ENCODE measurements at regions not wholly inside any gene's neighbourhood (a gene's known extent, or its start where the extent isn't known, plus 50 kb on each side); places are given as distances from the start of the nearest gene placed in this dataset.

- H3K4me3 ChIP-seq: no peak overlapping the region
- TF ChIP-seq CTCF (IDR thresholded peaks at IDR 0.05): no peak
- TF ChIP-seq EP300 (IDR thresholded peaks at IDR 0.05): no peak
- TF ChIP-seq POLR2A (IDR thresholded peaks at IDR 0.05): no peak
- TF ChIP-seq POLR2AphosphoS5 (IDR thresholded peaks at IDR 0.05): no peak
- H3K27ac ChIP-seq: no peak overlapping the region
- H3K4me1 ChIP-seq: no peaks in the 10 kb centered on the region
- no peaks in the 10 kb centered on the region for H3K9me3 ChIP-seq
- WGBS: 87% methylated on average over 16 of the region's 17 CpGs
- no peak for DNase-seq (ENCODE audit: low spot score in 2 of 2)
- H3K36me3 ChIP-seq: no peaks in the 10 kb centered on the region
- peaks cover 3% of the 10 kb centered on the region for H3K27me3 ChIP-seq
Observed at GRCh38 chr5:1938310-1939000, 55.7 kb upstream of the IRX4 start.

- Histone ChIP-seq H3K36me3 (no peaks in the 10 kb centered on the region), H3K4me3 (no peak overlapping the region), H3K27ac (no peak overlapping the region), H3K4me1 (no peaks in the 10 kb centered on the region), H3K27me3 (peaks cover 3% of the 10 kb centered on the region), H3K9me3 (no peaks in the 10 kb centered on the region)
- WGBS: 89% methylated on average over 12 of the region's 12 CpGs
- DNase-seq (ENCODE audit: low spot score in 2 of 2): no peak
- TF ChIP-seq POLR2AphosphoS5 (IDR thresholded peaks at IDR 0.05) (no peak), EP300 (IDR thresholded peaks at IDR 0.05) (no peak), CTCF (IDR thresholded peaks at IDR 0.05) (no peak), POLR2A (IDR thresholded peaks at IDR 0.05) (no peak)
Observed at GRCh38 chr5:1937590-1937989, 54.9 kb upstream of the IRX4 start.

- H3K4me3 ChIP-seq: no peak overlapping the region
- no peaks in the 10 kb centered on the region for H3K36me3 ChIP-seq
- WGBS: 89% methylated on average over 5 of the region's 5 CpGs
- peaks cover 3% of the 10 kb centered on the region for H3K27me3 ChIP-seq
- no peak for TF ChIP-seq CTCF (IDR thresholded peaks at IDR 0.05)
- TF ChIP-seq EP300 (IDR thresholded peaks at IDR 0.05): no peak
- no peak for TF ChIP-seq POLR2AphosphoS5 (IDR thresholded peaks at IDR 0.05)
- TF ChIP-seq POLR2A (IDR thresholded peaks at IDR 0.05): no peak
- peaks cover 3% of the 10 kb centered on the region for H3K4me1 ChIP-seq
- H3K9me3 ChIP-seq: no peaks in the 10 kb centered on the region
- no peak for DNase-seq (ENCODE audit: low spot score in 2 of 2)
- peak overlapping the region; percentile 18 for H3K27ac ChIP-seq
Observed at GRCh38 chr5:1936901-1937300, 54.2 kb upstream of the IRX4 start.

- no peaks in the 10 kb centered on the region for H3K9me3 ChIP-seq
- H3K4me3 ChIP-seq: no peak overlapping the region
- peak overlapping the region; percentile 18 for H3K27ac ChIP-seq
- no peaks in the 10 kb centered on the region for H3K36me3 ChIP-seq
- H3K4me1 ChIP-seq: peaks cover 8% of the 10 kb centered on the region
- 80% methylated on average over 4 of the region's 4 CpGs for WGBS
- peaks cover 8% of the 10 kb centered on the region for H3K27me3 ChIP-seq
- TF ChIP-seq EP300 (IDR thresholded peaks at IDR 0.05) (no peak), CTCF (IDR thresholded peaks at IDR 0.05) (no peak), POLR2AphosphoS5 (IDR thresholded peaks at IDR 0.05) (no peak), POLR2A (IDR thresholded peaks at IDR 0.05) (no peak)
- DNase-seq (ENCODE audit: low spot score in 2 of 2): no peak
Observed at GRCh38 chr5:1936413-1936812, 53.7 kb upstream of the IRX4 start.

- no peak overlapping the region for H3K4me3 ChIP-seq
- WGBS: 86% methylated on average over 19 of the region's 20 CpGs
- H3K9me3 ChIP-seq: no peaks in the 10 kb centered on the region
- no peak for TF ChIP-seq CTCF (IDR thresholded peaks at IDR 0.05)
- TF ChIP-seq EP300 (IDR thresholded peaks at IDR 0.05): no peak
- no peak for TF ChIP-seq POLR2AphosphoS5 (IDR thresholded peaks at IDR 0.05)
- TF ChIP-seq POLR2A (IDR thresholded peaks at IDR 0.05): no peak
- no peak overlapping the region for H3K27ac ChIP-seq
- H3K27me3 ChIP-seq: peaks cover 18% of the 10 kb centered on the region
- peaks cover 21% of the 10 kb centered on the region for H3K4me1 ChIP-seq
- no peak for DNase-seq (ENCODE audit: low spot score in 2 of 2)
- H3K36me3 ChIP-seq: no peaks in the 10 kb centered on the region
Observed at GRCh38 chr5:1934801-1935429, 52.2 kb upstream of the IRX4 start.

Measured in suprapubic skin (tissue), 4 donors.